Gastroesophageal sphincter (tissue), 4 donors: ENCODE measurements at regions not wholly inside any gene's neighbourhood (a gene's known extent, or its start where the extent isn't known, plus 50 kb on each side); places are given as distances from the start of the nearest gene placed in this dataset.

Source experiments
- ATAC-seq: fragments of 150-250 bp; one replicate; pipeline ENCODE4 v1.9.1; 2016; ENCODE audit warnings: mild to moderate bottlenecking, moderate library complexity
- H3K27ac ChIP-seq, 4 donors: fragments of 200-600 bp; sonication (generic) in 3 of 4; 1 replicate in 3 of 4; 2 replicates in 1 of 4; pipeline ENCODE4 v1.5.1; 2016 to 2019
- H3K27me3 ChIP-seq: fragments of 200-600 bp; sonication (generic); one replicate; pipeline ENCODE4 v1.5.1; 2019
- H3K36me3 ChIP-seq, 2 donors: fragments of 200-600 bp; sonication (generic); one replicate each; pipeline ENCODE4 v1.5.1; 2019; ENCODE audit warnings: control low read depth in 1 of 2
- H3K4me1 ChIP-seq, 3 donors: fragments of 200-600 bp; sonication (generic); 1 replicate in 2 of 3; 2 replicates in 1 of 3; pipeline ENCODE4 v1.5.1; 2016 to 2019; ENCODE audit warnings: control low read depth in 2 of 3
- H3K4me3 ChIP-seq, 2 donors: fragments of 200-600 bp; sonication (generic); one replicate each; pipeline ENCODE4 v1.5.1; 2019; ENCODE audit warnings: mild to moderate bottlenecking in 1 of 2, moderate library complexity in 1 of 2
- H3K9me3 ChIP-seq, 3 donors: fragments of 200-600 bp; sonication (generic); one replicate each; pipeline ENCODE4 v1.5.1; 2017 to 2019; ENCODE audit warnings: control low read depth in 2 of 3
- EP300 ChIP-seq: sonication (generic); formaldehyde crosslinking; IDR thresholded peaks from one replicate; pipeline ENCODE4 v1.6.1; 2017; ENCODE audit warnings: antibody characterized with exemption, mild to moderate bottlenecking
- POLR2A ChIP-seq, 2 donors: fragments of 450-650 bp; IDR thresholded peaks; one replicate each; pipeline ENCODE4 v1.6.1; 2017; ENCODE audit warnings: antibody characterized with exemption in 2 of 2, mild to moderate bottlenecking in 2 of 2, moderate library complexity in 1 of 2
- POLR2AphosphoS5 ChIP-seq: sonication (generic); formaldehyde crosslinking; IDR thresholded peaks from one replicate; pipeline ENCODE4 v1.6.1; 2017; ENCODE audit warnings: antibody characterized with exemption
- WGBS, 2 donors: methylation state at CpG; one replicate each; pipeline ENCODE4 v1.1.5; 2018; ENCODE audit warnings: low coverage in 1 of 2; 5-methylcytosine and 5-hydroxymethylcytosine counted together
- TF ChIP-seq, protein P1 (sequence below), 4 experiments: fragments of 200-600 bp in 2 of 4; fragments of 450-650 bp in 2 of 4; sonication (generic) in 1 of 4; IDR thresholded peaks; one replicate each; pipeline ENCODE4 v1.5.1; 2017 to 2019; ENCODE audit warnings: antibody characterized with exemption in 4 of 4, mild to moderate bottlenecking in 2 of 4, moderate library complexity in 2 of 4

DNA sequence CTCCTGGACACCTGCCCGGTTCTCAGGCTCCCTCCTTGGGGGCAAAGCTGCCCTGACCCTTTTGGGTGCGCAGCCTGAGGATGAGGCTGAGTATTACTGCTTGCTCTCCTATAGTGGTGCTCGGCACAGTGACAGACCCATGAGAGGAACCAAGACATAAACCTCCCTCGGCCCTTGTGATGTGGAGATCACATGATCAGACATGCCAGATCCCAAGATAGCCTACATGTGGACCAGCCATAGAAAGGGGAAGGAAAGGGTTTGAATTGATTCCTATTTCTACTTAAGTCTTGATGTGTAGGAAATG is 125.3 kb downstream of the VPREB1 start:
- Histone ChIP-seq H3K4me3 (no peak overlapping the region), H3K9me3 (no peaks in the 10 kb centered on the region), H3K4me1 (peaks cover 0 to 5% (median 0%) of the 10 kb centered on the region in 3 donors), H3K27ac (no peak overlapping the region), H3K27me3 (peaks cover 38% of the 10 kb centered on the region), H3K36me3 (no peaks in the 10 kb centered on the region)
- WGBS, 2 donors, result 65% methylated on average over 3 of the region's 4 CpGs; no CpG with 5 or more reads in 1 of the 2 donors
- ATAC-seq, result no peak
- no peak for TF ChIP-seq POLR2AphosphoS5
- TF ChIP-seq POLR2A (IDR thresholded peaks at IDR 0.05), result no peak
- TF ChIP-seq, protein P1, sequence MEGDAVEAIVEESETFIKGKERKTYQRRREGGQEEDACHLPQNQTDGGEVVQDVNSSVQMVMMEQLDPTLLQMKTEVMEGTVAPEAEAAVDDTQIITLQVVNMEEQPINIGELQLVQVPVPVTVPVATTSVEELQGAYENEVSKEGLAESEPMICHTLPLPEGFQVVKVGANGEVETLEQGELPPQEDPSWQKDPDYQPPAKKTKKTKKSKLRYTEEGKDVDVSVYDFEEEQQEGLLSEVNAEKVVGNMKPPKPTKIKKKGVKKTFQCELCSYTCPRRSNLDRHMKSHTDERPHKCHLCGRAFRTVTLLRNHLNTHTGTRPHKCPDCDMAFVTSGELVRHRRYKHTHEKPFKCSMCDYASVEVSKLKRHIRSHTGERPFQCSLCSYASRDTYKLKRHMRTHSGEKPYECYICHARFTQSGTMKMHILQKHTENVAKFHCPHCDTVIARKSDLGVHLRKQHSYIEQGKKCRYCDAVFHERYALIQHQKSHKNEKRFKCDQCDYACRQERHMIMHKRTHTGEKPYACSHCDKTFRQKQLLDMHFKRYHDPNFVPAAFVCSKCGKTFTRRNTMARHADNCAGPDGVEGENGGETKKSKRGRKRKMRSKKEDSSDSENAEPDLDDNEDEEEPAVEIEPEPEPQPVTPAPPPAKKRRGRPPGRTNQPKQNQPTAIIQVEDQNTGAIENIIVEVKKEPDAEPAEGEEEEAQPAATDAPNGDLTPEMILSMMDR (IDR thresholded peaks at IDR 0.05), result no peak
- TF ChIP-seq EP300, result no peak

DNA sequence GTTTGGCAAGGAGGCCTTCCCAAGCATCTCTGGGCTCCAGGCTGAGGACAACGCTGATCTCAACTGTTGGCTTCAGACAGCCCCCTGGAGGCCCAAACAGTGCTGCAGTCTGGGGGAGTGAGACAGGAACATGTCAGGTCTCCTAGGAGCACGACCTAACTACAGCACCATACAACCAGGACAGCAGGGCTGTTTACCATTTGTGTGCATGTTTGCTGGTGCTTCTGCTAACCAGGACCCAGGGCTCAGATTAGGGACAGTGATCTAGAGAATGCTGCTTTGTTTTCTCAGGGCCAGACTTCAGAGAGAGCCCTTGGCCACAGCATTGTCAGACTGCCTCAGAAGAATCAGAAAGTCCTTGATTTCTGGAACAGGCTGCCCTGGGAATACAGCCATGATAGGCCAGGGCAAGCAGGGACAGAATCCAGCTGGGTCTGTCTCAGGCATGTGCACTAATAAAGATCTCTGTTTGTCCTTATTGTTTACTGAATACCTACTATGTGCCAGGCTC is 126.5 kb downstream of the VPREB1 start:
- WGBS, 2 donors, result 0 to 17% methylated on average over 1 to 2 of the region's 2 CpGs
- Histone ChIP-seq H3K4me1 (peaks cover 0 to 5% (median 0%) of the 10 kb centered on the region in 3 donors), H3K27ac (no peak overlapping the region), H3K9me3 (no peaks in the 10 kb centered on the region), H3K27me3 (peaks cover 49% of the 10 kb centered on the region), H3K36me3 (no peaks in the 10 kb centered on the region), H3K4me3 (no peak overlapping the region)
- TF ChIP-seq POLR2A (IDR thresholded peaks at IDR 0.05) (no peak), EP300 (no peak), POLR2AphosphoS5 (no peak)
- TF ChIP-seq, protein P1 (IDR thresholded peaks at IDR 0.05), result no peak
- no peak for ATAC-seq

DNA sequence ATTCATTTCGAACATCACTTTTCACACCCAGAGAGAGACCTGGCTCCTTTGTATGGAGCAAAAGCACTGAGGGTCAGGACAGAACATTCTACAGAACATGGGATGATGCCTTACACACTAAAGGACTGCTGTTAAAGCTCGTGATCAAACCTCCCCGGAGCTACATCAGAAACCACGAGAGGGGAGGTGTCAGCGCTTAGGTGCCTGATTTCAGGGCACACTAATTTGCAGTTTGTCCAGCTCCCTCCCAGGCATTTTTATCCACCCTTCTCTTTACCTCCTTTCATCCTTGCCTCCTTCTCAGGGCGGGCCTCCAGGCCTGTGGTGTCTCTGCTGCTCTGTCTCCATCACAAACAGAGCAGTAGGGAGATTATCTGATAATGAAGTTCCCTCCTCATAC is 127.5 kb downstream of the VPREB1 start:
- no peak for ATAC-seq
- peaks cover 48% of the 10 kb centered on the region for H3K27me3 ChIP-seq
- no peaks in the 10 kb centered on the region for H3K36me3 ChIP-seq
- H3K27ac ChIP-seq, result no peak overlapping the region
- peaks cover 0 to 5% (median 0%) of the 10 kb centered on the region in 3 donors for H3K4me1 ChIP-seq
- no peak overlapping the region for H3K4me3 ChIP-seq
- no peaks in the 10 kb centered on the region for H3K9me3 ChIP-seq
- WGBS, 2 donors, result 65 to 69% methylated on average over 2 to 5 of the region's 6 CpGs
- TF ChIP-seq EP300 (no peak), POLR2A (IDR thresholded peaks at IDR 0.05) (no peak), POLR2AphosphoS5 (no peak)
- TF ChIP-seq, protein P1 (IDR thresholded peaks at IDR 0.05), result no peak

DNA sequence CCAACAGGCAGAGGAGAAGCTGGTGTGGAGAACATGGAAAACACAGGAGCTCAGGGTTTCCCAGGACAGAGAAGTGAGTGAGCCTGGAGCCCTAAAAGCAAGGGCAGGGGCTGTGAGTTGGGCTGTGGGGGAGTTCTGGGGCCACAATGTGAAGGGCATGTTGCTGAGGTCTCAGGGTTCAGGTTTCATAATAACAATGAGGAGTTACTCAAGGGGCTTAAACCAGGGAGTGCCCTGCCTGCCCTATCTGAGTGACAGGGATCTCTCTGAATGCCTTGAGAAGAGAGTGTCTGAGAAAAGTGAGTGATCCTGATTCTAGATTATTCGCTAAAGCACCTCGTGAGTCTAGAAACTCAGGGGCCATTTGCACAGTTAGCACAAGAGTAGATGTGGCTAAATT is 129.6 kb downstream of the VPREB1 start:
- TF ChIP-seq, protein P1 (IDR thresholded peaks at IDR 0.05), result no peak
- TF ChIP-seq EP300 (no peak), POLR2A (IDR thresholded peaks at IDR 0.05) (no peak), POLR2AphosphoS5 (no peak)
- peaks cover 0 to 5% (median 0%) of the 10 kb centered on the region in 3 donors for H3K4me1 ChIP-seq
- ATAC-seq, result no peak
- no peaks in the 10 kb centered on the region for H3K36me3 ChIP-seq
- H3K9me3 ChIP-seq, result no peaks in the 10 kb centered on the region
- peaks cover 62% of the 10 kb centered on the region for H3K27me3 ChIP-seq
- WGBS, 2 donors, result 0 to 31% methylated on average over 1 to 2 of the region's 2 CpGs
- H3K4me3 ChIP-seq, result no peak overlapping the region
- H3K27ac ChIP-seq, result no peak overlapping the region

DNA sequence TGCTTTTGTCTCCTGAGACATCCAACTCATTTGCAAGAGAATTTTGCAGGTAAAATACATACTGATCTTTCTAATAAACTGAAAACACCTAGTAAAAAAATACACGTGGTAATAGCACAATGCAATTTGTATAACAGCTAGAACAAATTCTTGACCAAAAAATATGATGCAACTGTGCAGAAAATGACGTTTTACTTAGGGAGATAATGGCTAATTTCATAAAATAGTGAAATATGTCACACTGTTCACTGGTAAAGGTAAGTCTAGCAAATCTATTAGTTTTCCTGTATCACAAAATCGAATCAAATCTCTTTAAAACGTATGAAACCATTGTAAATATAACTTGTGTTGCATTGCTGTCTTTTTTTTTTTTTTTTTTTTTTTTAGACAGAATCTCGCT is 130.0 kb downstream of the VPREB1 start:
- WGBS, 2 donors, result 61 to 62% methylated on average over 5 of the region's 5 CpGs
- no peak overlapping the region for H3K27ac ChIP-seq
- peaks cover 64% of the 10 kb centered on the region for H3K27me3 ChIP-seq
- H3K4me3 ChIP-seq, result no peak overlapping the region
- peaks cover 0 to 5% (median 0%) of the 10 kb centered on the region in 3 donors for H3K4me1 ChIP-seq
- no peaks in the 10 kb centered on the region for H3K36me3 ChIP-seq
- ATAC-seq, result no peak
- H3K9me3 ChIP-seq, result no peaks in the 10 kb centered on the region
- TF ChIP-seq POLR2A (IDR thresholded peaks at IDR 0.05) (no peak), EP300 (no peak), POLR2AphosphoS5 (no peak)
- TF ChIP-seq, protein P1 (IDR thresholded peaks at IDR 0.05), result no peak
